ENCODE measurements at regions not wholly inside any gene's neighbourhood (a gene's known extent, or its start where the extent isn't known, plus 50 kb on each side); places are given as distances from the start of the nearest gene placed in this dataset.

- TF ChIP-seq, protein P1, sequence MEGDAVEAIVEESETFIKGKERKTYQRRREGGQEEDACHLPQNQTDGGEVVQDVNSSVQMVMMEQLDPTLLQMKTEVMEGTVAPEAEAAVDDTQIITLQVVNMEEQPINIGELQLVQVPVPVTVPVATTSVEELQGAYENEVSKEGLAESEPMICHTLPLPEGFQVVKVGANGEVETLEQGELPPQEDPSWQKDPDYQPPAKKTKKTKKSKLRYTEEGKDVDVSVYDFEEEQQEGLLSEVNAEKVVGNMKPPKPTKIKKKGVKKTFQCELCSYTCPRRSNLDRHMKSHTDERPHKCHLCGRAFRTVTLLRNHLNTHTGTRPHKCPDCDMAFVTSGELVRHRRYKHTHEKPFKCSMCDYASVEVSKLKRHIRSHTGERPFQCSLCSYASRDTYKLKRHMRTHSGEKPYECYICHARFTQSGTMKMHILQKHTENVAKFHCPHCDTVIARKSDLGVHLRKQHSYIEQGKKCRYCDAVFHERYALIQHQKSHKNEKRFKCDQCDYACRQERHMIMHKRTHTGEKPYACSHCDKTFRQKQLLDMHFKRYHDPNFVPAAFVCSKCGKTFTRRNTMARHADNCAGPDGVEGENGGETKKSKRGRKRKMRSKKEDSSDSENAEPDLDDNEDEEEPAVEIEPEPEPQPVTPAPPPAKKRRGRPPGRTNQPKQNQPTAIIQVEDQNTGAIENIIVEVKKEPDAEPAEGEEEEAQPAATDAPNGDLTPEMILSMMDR (IDR thresholded peaks at IDR 0.05): no peak
- no peak for TF ChIP-seq POLR2A (IDR thresholded peaks at IDR 0.05)
These were observed 1032.2 kb upstream of the TSPY4 start for GRCh38 chrY:8305021-8305420.

All from Peyer's patch (tissue), 4 donors.